BE2C (cell line): ENCODE measurements at regions not wholly inside any gene's neighbourhood (a gene's known extent, or its start where the extent isn't known, plus 50 kb on each side); places are given as distances from the start of the nearest gene placed in this dataset.

Experiments used
- DNase-seq: peaks from one replicate; pipeline ENCODE4 v3.0.0-alpha.2; 2020
- H3K27me3 ChIP-seq: fragments of 250-450 bp; sonication (Bioruptor Pico); 2 replicates; pipeline ENCODE4 v1.5.1; 2020; ENCODE audit warnings: mild to moderate bottlenecking
- H3K36me3 ChIP-seq: fragments of 250-450 bp; sonication (Bioruptor Pico); 2 replicates; pipeline ENCODE4 v1.5.1; 2020; ENCODE audit warnings: mild to moderate bottlenecking
- H3K4me1 ChIP-seq: fragments of 250-450 bp; sonication (Bioruptor Pico); 2 replicates; pipeline ENCODE4 v1.5.1; 2020
- H3K4me3 ChIP-seq: 2 replicates; pipeline ENCODE4 v1.5.1; 2011; ENCODE audit warnings: low read depth, low read length
- H3K9me3 ChIP-seq: fragments of 250-450 bp; sonication (Bioruptor Pico); 2 replicates; pipeline ENCODE4 v1.5.1; 2020
- TF ChIP-seq, protein P1 (sequence below): IDR thresholded peaks from 2 replicates; pipeline ENCODE4 v1.5.1; 2012; ENCODE audit warnings: mild to moderate bottlenecking, low read depth, low read length

- Histone ChIP-seq H3K4me1 (no peaks in the 10 kb centered on the region), H3K27me3 (no peaks in the 10 kb centered on the region), H3K9me3 (no peaks in the 10 kb centered on the region), H3K4me3 (no peak overlapping the region), H3K36me3 (no peaks in the 10 kb centered on the region)
- TF ChIP-seq, protein P1, sequence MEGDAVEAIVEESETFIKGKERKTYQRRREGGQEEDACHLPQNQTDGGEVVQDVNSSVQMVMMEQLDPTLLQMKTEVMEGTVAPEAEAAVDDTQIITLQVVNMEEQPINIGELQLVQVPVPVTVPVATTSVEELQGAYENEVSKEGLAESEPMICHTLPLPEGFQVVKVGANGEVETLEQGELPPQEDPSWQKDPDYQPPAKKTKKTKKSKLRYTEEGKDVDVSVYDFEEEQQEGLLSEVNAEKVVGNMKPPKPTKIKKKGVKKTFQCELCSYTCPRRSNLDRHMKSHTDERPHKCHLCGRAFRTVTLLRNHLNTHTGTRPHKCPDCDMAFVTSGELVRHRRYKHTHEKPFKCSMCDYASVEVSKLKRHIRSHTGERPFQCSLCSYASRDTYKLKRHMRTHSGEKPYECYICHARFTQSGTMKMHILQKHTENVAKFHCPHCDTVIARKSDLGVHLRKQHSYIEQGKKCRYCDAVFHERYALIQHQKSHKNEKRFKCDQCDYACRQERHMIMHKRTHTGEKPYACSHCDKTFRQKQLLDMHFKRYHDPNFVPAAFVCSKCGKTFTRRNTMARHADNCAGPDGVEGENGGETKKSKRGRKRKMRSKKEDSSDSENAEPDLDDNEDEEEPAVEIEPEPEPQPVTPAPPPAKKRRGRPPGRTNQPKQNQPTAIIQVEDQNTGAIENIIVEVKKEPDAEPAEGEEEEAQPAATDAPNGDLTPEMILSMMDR, result no peak
- no peak for DNase-seq
Measured at GRCh38 chr13:33956346-33956745, 138.4 kb downstream of the RFC3 start.

DNA sequence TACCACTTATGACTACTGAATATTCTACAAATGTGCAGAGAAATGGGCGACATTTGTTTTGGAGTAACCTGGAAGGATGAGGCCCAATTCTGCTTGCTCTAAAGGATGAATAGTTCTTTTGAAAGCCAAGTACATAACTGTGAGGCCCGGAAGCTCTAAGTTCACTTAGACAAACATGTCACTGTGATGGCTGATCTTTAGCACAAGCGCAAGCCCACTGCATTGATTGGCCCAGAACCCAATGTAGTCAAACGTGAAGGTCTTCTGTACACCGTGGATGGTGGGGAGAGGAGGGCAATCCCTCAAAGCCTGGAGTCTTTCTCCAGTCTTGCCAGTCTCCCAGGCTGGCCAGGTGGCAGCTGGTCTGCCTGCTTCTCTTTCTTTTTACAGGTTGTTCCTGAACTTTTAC, 139.6 kb downstream of the RFC3 start:
- Histone ChIP-seq H3K9me3 (no peaks in the 10 kb centered on the region), H3K27me3 (no peaks in the 10 kb centered on the region), H3K36me3 (no peaks in the 10 kb centered on the region), H3K4me1 (no peaks in the 10 kb centered on the region), H3K4me3 (no peak overlapping the region)
- DNase-seq, result no peak
- TF ChIP-seq, protein P1, result no peak

GRCh38 chr13:33958964-33959363, 141.0 kb downstream of the RFC3 start:
- no peaks in the 10 kb centered on the region; the same call in 1 of the 2 replicates for H3K36me3 ChIP-seq
- DNase-seq, result no peak
- H3K4me3 ChIP-seq, result no peak overlapping the region
- no peaks in the 10 kb centered on the region for H3K27me3 ChIP-seq
- H3K4me1 ChIP-seq, result no peaks in the 10 kb centered on the region
- H3K9me3 ChIP-seq, result no peaks in the 10 kb centered on the region
- TF ChIP-seq, protein P1, result no peak

DNA sequence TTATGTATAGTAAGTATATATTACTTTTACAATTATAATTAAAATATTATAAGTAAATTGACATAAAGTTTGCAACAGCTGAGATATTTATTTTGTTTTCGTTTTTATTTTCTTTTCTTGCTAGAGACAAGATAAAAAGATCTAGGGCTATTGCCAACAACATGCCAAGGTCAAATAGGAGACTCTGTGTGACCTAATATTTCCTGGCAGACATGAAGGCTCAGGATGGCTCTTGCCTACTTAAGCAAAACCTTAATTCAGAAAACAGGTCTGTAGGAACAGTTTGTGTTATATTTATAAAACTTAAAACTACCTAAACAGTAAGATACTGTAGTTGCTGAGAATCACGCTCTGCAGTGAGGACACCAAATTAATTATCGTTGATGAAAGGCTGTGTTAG, 145.2 kb downstream of the RFC3 start:
- H3K4me1 ChIP-seq, result no peaks in the 10 kb centered on the region
- no peaks in the 10 kb centered on the region for H3K27me3 ChIP-seq
- H3K36me3 ChIP-seq, result no peaks in the 10 kb centered on the region; the same call in 1 of the 2 replicates
- no peak for DNase-seq
- TF ChIP-seq, protein P1, result no peak
- no peak overlapping the region for H3K4me3 ChIP-seq
- no peaks in the 10 kb centered on the region for H3K9me3 ChIP-seq

GRCh38 chr13:33963895-33964294, 145.9 kb downstream of the RFC3 start:
- DNase-seq, result no peak
- H3K4me3 ChIP-seq, result no peak overlapping the region
- H3K9me3 ChIP-seq, result no peaks in the 10 kb centered on the region
- H3K4me1 ChIP-seq, result no peaks in the 10 kb centered on the region
- TF ChIP-seq, protein P1, result no peak
- H3K36me3 ChIP-seq, result no peaks in the 10 kb centered on the region; the same call in 1 of the 2 replicates
- H3K27me3 ChIP-seq, result no peaks in the 10 kb centered on the region

- TF ChIP-seq, protein P1, result no peak
- no peaks in the 10 kb centered on the region for H3K9me3 ChIP-seq
- DNase-seq, result no peak
Measured at GRCh38 chr13:33968520-33969507, 150.9 kb downstream of the RFC3 start.

More at GRCh38 chr13:33968520-33969507, 150.9 kb downstream of the RFC3 start:
- H3K4me3 ChIP-seq, result no peak overlapping the region
- H3K27me3 ChIP-seq, result no peaks in the 10 kb centered on the region
- no peaks in the 10 kb centered on the region for H3K36me3 ChIP-seq
- no peaks in the 10 kb centered on the region for H3K4me1 ChIP-seq
